ENCODE measurements at regions not wholly inside any gene's neighbourhood (a gene's known extent, or its start where the extent isn't known, plus 50 kb on each side); places are given as distances from the start of the nearest gene placed in this dataset.
"Not testable (repeated sequence)": the region's sequence is repeated elsewhere in the genome, so short reads cannot be mapped to it uniquely, and the experiment has no call there.

- H3K4me1 ChIP-seq (ENCODE audit: control insufficient read depth, insufficient read depth, low read length): no peaks in the 10 kb centered on the region
- no peaks in the 10 kb centered on the region for H3K27me3 ChIP-seq (ENCODE audit: control insufficient read depth, insufficient read depth, low read length)
- no peak overlapping the region for H3K27ac ChIP-seq (ENCODE audit: low read depth, low read length)
- no peak overlapping the region for H3K4me3 ChIP-seq (ENCODE audit: low read length)
- H3K9ac ChIP-seq (ENCODE audit: low read length): no peak overlapping the region
- no peaks in the 10 kb centered on the region for H3K36me3 ChIP-seq (ENCODE audit: control insufficient read depth, insufficient read depth, low read length)
Measured at GRCh38 chr6:155635416-155635815, 179.8 kb upstream of the NOX3 start.

- Histone ChIP-seq H3K9ac (ENCODE audit: low read length) (no peak overlapping the region), H3K36me3 (ENCODE audit: control insufficient read depth, insufficient read depth, low read length) (no peaks in the 10 kb centered on the region), H3K4me3 (ENCODE audit: low read length) (no peak overlapping the region), H3K27ac (ENCODE audit: low read depth, low read length) (no peak overlapping the region), H3K27me3 (ENCODE audit: control insufficient read depth, insufficient read depth, low read length) (no peaks in the 10 kb centered on the region), H3K4me1 (ENCODE audit: control insufficient read depth, insufficient read depth, low read length) (no peaks in the 10 kb centered on the region)
Measured at GRCh38 chr6:155630085-155630484, 174.4 kb upstream of the NOX3 start.

GRCh38 chr6:155629652-155630051 is 174.0 kb upstream of the NOX3 start:
- no peaks in the 10 kb centered on the region for H3K27me3 ChIP-seq (ENCODE audit: control insufficient read depth, insufficient read depth, low read length)
- H3K4me3 ChIP-seq (ENCODE audit: low read length): no peak overlapping the region

GRCh38 chr6:155628306-155628705 is 172.7 kb upstream of the NOX3 start:
- Histone ChIP-seq H3K36me3 (ENCODE audit: control insufficient read depth, insufficient read depth, low read length) (no peaks in the 10 kb centered on the region), H3K9ac (ENCODE audit: low read length) (no peak overlapping the region), H3K27ac (ENCODE audit: low read depth, low read length) (no peak overlapping the region), H3K4me3 (ENCODE audit: low read length) (no peak overlapping the region), H3K27me3 (ENCODE audit: control insufficient read depth, insufficient read depth, low read length) (no peaks in the 10 kb centered on the region), H3K4me1 (ENCODE audit: control insufficient read depth, insufficient read depth, low read length) (no peaks in the 10 kb centered on the region)

More at GRCh38 chr6:155629652-155630051, 174.0 kb upstream of the NOX3 start:
- H3K4me1 ChIP-seq (ENCODE audit: control insufficient read depth, insufficient read depth, low read length): no peaks in the 10 kb centered on the region
- no peaks in the 10 kb centered on the region for H3K36me3 ChIP-seq (ENCODE audit: control insufficient read depth, insufficient read depth, low read length)
- H3K27ac ChIP-seq (ENCODE audit: low read depth, low read length): no peak overlapping the region
- H3K9ac ChIP-seq (ENCODE audit: low read length): no peak overlapping the region

- H3K27ac ChIP-seq (ENCODE audit: low read depth, low read length); H3K4me3 ChIP-seq (ENCODE audit: low read length); H3K36me3 ChIP-seq (ENCODE audit: control insufficient read depth, insufficient read depth, low read length); H3K9ac ChIP-seq (ENCODE audit: low read length); H3K4me1 ChIP-seq (ENCODE audit: control insufficient read depth, insufficient read depth, low read length); H3K27me3 ChIP-seq (ENCODE audit: control insufficient read depth, insufficient read depth, low read length): not testable (repeated sequence)
Measured at GRCh38 chr6:155627722-155628212, 172.1 kb upstream of the NOX3 start.

- Histone ChIP-seq H3K27ac (ENCODE audit: low read depth, low read length) (no peak overlapping the region), H3K4me1 (ENCODE audit: control insufficient read depth, insufficient read depth, low read length) (no peaks in the 10 kb centered on the region), H3K9ac (ENCODE audit: low read length) (no peak overlapping the region), H3K4me3 (ENCODE audit: low read length) (no peak overlapping the region), H3K36me3 (ENCODE audit: control insufficient read depth, insufficient read depth, low read length) (no peaks in the 10 kb centered on the region), H3K27me3 (ENCODE audit: control insufficient read depth, insufficient read depth, low read length) (no peaks in the 10 kb centered on the region)
Measured at GRCh38 chr6:155623450-155624178, 168.0 kb upstream of the NOX3 start.

GRCh38 chr6:155614606-155615005 is 159.0 kb upstream of the NOX3 start:
- H3K9ac ChIP-seq (ENCODE audit: low read length): no peak overlapping the region
- H3K36me3 ChIP-seq (ENCODE audit: control insufficient read depth, insufficient read depth, low read length): no peaks in the 10 kb centered on the region
- no peaks in the 10 kb centered on the region for H3K27me3 ChIP-seq (ENCODE audit: control insufficient read depth, insufficient read depth, low read length)
- H3K4me1 ChIP-seq (ENCODE audit: control insufficient read depth, insufficient read depth, low read length): no peaks in the 10 kb centered on the region
- no peak overlapping the region for H3K27ac ChIP-seq (ENCODE audit: low read depth, low read length)
- H3K4me3 ChIP-seq (ENCODE audit: low read length): no peak overlapping the region

- H3K4me3 ChIP-seq (ENCODE audit: low read length): no peak overlapping the region
- no peaks in the 10 kb centered on the region for H3K4me1 ChIP-seq (ENCODE audit: control insufficient read depth, insufficient read depth, low read length)
- H3K27me3 ChIP-seq (ENCODE audit: control insufficient read depth, insufficient read depth, low read length): no peaks in the 10 kb centered on the region
- no peak overlapping the region for H3K9ac ChIP-seq (ENCODE audit: low read length)
- H3K27ac ChIP-seq (ENCODE audit: low read depth, low read length): no peak overlapping the region
- no peaks in the 10 kb centered on the region for H3K36me3 ChIP-seq (ENCODE audit: control insufficient read depth, insufficient read depth, low read length)
Measured at GRCh38 chr6:155611742-155612141, 156.1 kb upstream of the NOX3 start.

- no peaks in the 10 kb centered on the region for H3K27me3 ChIP-seq (ENCODE audit: control insufficient read depth, insufficient read depth, low read length)
Measured at GRCh38 chr6:155604991-155605390, 149.4 kb upstream of the NOX3 start.

GRCh38 chr6:155599561-155599960 is 143.9 kb upstream of the NOX3 start:
- Histone ChIP-seq H3K27ac (ENCODE audit: low read depth, low read length) (no peak overlapping the region), H3K27me3 (ENCODE audit: control insufficient read depth, insufficient read depth, low read length) (no peaks in the 10 kb centered on the region), H3K9ac (ENCODE audit: low read length) (no peak overlapping the region), H3K4me1 (ENCODE audit: control insufficient read depth, insufficient read depth, low read length) (no peaks in the 10 kb centered on the region), H3K4me3 (ENCODE audit: low read length) (no peak overlapping the region), H3K36me3 (ENCODE audit: control insufficient read depth, insufficient read depth, low read length) (no peaks in the 10 kb centered on the region)

More at GRCh38 chr6:155604991-155605390, 149.4 kb upstream of the NOX3 start:
- H3K9ac ChIP-seq (ENCODE audit: low read length): no peak overlapping the region
- H3K4me1 ChIP-seq (ENCODE audit: control insufficient read depth, insufficient read depth, low read length): no peaks in the 10 kb centered on the region
- H3K4me3 ChIP-seq (ENCODE audit: low read length): no peak overlapping the region
- no peaks in the 10 kb centered on the region for H3K36me3 ChIP-seq (ENCODE audit: control insufficient read depth, insufficient read depth, low read length)
- no peak overlapping the region for H3K27ac ChIP-seq (ENCODE audit: low read depth, low read length)

GRCh38 chr6:155599160-155599559 is 143.5 kb upstream of the NOX3 start:
- no peaks in the 10 kb centered on the region for H3K36me3 ChIP-seq (ENCODE audit: control insufficient read depth, insufficient read depth, low read length)
- no peak overlapping the region for H3K9ac ChIP-seq (ENCODE audit: low read length)
- no peak overlapping the region for H3K4me3 ChIP-seq (ENCODE audit: low read length)
- no peaks in the 10 kb centered on the region for H3K4me1 ChIP-seq (ENCODE audit: control insufficient read depth, insufficient read depth, low read length)
- H3K27ac ChIP-seq (ENCODE audit: low read depth, low read length): no peak overlapping the region
- no peaks in the 10 kb centered on the region for H3K27me3 ChIP-seq (ENCODE audit: control insufficient read depth, insufficient read depth, low read length)

GRCh38 chr6:155595284-155595683 is 139.6 kb upstream of the NOX3 start:
- Histone ChIP-seq H3K9ac (ENCODE audit: low read length) (no peak overlapping the region), H3K27me3 (ENCODE audit: control insufficient read depth, insufficient read depth, low read length) (no peaks in the 10 kb centered on the region)

GRCh38 chr6:155591741-155592140 is 136.1 kb upstream of the NOX3 start:
- no peak overlapping the region for H3K4me3 ChIP-seq (ENCODE audit: low read length)
- no peaks in the 10 kb centered on the region for H3K4me1 ChIP-seq (ENCODE audit: control insufficient read depth, insufficient read depth, low read length)
- H3K27me3 ChIP-seq (ENCODE audit: control insufficient read depth, insufficient read depth, low read length): no peaks in the 10 kb centered on the region
- H3K9ac ChIP-seq (ENCODE audit: low read length): no peak overlapping the region
- H3K36me3 ChIP-seq (ENCODE audit: control insufficient read depth, insufficient read depth, low read length): no peaks in the 10 kb centered on the region
- H3K27ac ChIP-seq (ENCODE audit: low read depth, low read length): no peak overlapping the region

More at GRCh38 chr6:155595284-155595683, 139.6 kb upstream of the NOX3 start:
- H3K4me1 ChIP-seq (ENCODE audit: control insufficient read depth, insufficient read depth, low read length): no peaks in the 10 kb centered on the region
- H3K36me3 ChIP-seq (ENCODE audit: control insufficient read depth, insufficient read depth, low read length): no peaks in the 10 kb centered on the region
- H3K4me3 ChIP-seq (ENCODE audit: low read length): no peak overlapping the region
- H3K27ac ChIP-seq (ENCODE audit: low read depth, low read length): no peak overlapping the region
